Testis (tissue), 2 donors: ENCODE measurements at regions not wholly inside any gene's neighbourhood (a gene's known extent, or its start where the extent isn't known, plus 50 kb on each side); places are given as distances from the start of the nearest gene placed in this dataset.

Experiments used
- POLR2A ChIP-seq: fragments of 450-650 bp; IDR thresholded peaks from one replicate; pipeline ENCODE4 v1.6.1; 2017; ENCODE audit warnings: antibody characterized with exemption, mild to moderate bottlenecking, moderate library complexity
- TF ChIP-seq, protein P1 (sequence below), 3 experiments: fragments of 450-650 bp in 2 of 3; fragments of 200-600 bp in 1 of 3; sonication (generic) in 1 of 3; IDR thresholded peaks; one replicate each; pipeline ENCODE4 v1.5.1; 2016 to 2019; ENCODE audit warnings: antibody characterized with exemption in 3 of 3, mild to moderate bottlenecking in 2 of 3, moderate library complexity in 1 of 3

DNA sequence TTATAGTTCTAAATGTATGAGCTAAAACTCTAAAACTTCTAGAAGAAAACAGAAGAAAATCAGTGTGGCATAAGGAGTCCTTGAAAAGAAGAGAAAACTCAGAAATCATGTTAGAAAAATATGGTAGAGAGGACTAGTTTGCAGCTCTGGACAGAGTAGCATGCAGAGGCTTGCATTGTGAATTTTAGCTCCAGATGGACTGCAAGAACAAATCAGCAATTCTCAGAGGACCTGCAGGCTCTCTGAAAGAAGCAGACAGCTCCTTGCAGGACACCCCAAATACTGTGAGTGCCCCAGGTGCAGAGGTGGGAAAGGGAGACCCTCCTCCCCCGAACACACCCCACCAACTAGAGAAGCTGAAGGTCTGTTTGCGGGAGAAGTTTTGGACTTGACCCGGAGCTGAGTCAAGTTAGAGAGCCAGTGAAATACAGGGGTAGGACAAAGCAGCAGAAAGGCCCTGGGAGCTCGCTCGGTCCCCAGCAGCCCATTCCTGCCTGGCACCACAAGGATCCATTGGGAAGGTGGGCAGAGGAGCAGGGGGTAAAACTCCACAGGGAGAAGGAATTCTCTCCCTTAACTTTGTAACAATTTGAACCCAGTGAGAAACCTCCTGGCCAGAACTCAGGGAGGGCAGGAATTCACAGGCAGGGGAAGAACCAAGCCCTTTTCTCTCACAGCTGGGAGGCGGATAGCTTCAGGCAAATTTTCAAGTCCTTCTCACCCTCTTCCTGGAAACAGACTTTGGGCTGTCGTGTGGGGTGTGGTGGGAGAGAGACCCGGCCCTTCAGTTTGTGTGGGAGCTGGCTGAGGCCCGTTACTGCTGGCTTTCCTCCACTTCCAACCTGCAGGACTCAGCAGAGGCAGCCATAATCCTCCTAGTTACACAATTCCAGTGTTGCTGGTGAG lies 216.2 kb upstream of the SLC35G4 start:
- TF ChIP-seq, protein P1, sequence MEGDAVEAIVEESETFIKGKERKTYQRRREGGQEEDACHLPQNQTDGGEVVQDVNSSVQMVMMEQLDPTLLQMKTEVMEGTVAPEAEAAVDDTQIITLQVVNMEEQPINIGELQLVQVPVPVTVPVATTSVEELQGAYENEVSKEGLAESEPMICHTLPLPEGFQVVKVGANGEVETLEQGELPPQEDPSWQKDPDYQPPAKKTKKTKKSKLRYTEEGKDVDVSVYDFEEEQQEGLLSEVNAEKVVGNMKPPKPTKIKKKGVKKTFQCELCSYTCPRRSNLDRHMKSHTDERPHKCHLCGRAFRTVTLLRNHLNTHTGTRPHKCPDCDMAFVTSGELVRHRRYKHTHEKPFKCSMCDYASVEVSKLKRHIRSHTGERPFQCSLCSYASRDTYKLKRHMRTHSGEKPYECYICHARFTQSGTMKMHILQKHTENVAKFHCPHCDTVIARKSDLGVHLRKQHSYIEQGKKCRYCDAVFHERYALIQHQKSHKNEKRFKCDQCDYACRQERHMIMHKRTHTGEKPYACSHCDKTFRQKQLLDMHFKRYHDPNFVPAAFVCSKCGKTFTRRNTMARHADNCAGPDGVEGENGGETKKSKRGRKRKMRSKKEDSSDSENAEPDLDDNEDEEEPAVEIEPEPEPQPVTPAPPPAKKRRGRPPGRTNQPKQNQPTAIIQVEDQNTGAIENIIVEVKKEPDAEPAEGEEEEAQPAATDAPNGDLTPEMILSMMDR (IDR thresholded peaks at IDR 0.05): no peak
- TF ChIP-seq POLR2A: no peak
